ENCODE measurements at regions not wholly inside any gene's neighbourhood (a gene's known extent, or its start where the extent isn't known, plus 50 kb on each side); places are given as distances from the start of the nearest gene placed in this dataset.
"Not testable (repeated sequence)": the region's sequence is repeated elsewhere in the genome, so short reads cannot be mapped to it uniquely, and the experiment has no call there.

GRCh38 chr14:105884192-105884807 is 357.9 kb downstream of the TMEM121 start:
- not testable (repeated sequence) for DNase-seq

- DNase-seq, result no peak
These were observed 358.5 kb downstream of the TMEM121 start for GRCh38 chr14:105884808-105885281.

- no peak for DNase-seq
These were observed 359.4 kb downstream of the TMEM121 start for GRCh38 chr14:105885561-105886320.

GRCh38 chr14:105886791-105887191 is 360.4 kb downstream of the TMEM121 start:
- DNase-seq, result not testable (repeated sequence)

- no peak for DNase-seq
These were observed 361.3 kb downstream of the TMEM121 start for GRCh38 chr14:105887692-105888091.

GRCh38 chr14:105888151-105888550 is 361.8 kb downstream of the TMEM121 start:
- DNase-seq, result no peak

- DNase-seq, result no peak
These were observed 362.6 kb downstream of the TMEM121 start for GRCh38 chr14:105888784-105889665.

GRCh38 chr14:105889666-105890473 is 363.5 kb downstream of the TMEM121 start:
- no peak for DNase-seq

GRCh38 chr14:105890474-105891220 is 364.3 kb downstream of the TMEM121 start:
- DNase-seq, result no peak

GRCh38 chr14:105891221-105891602 is 364.8 kb downstream of the TMEM121 start:
- no peak for DNase-seq

- no peak for DNase-seq
These were observed 365.5 kb downstream of the TMEM121 start for GRCh38 chr14:105891631-105892452.

GRCh38 chr14:105892453-105893441 is 366.4 kb downstream of the TMEM121 start:
- DNase-seq, result not testable (repeated sequence)

- DNase-seq, result not testable (repeated sequence)
These were observed 367.3 kb downstream of the TMEM121 start for GRCh38 chr14:105893686-105894085.

GRCh38 chr14:105894125-105894977 is 368.0 kb downstream of the TMEM121 start:
- no peak for DNase-seq

- no peak for DNase-seq
These were observed 368.8 kb downstream of the TMEM121 start for GRCh38 chr14:105894978-105895881.

- DNase-seq, result not testable (repeated sequence)
These were observed 369.8 kb downstream of the TMEM121 start for GRCh38 chr14:105896206-105896605.
